IPS-20b (cell line): ENCODE measurements at regions not wholly inside any gene's neighbourhood (a gene's known extent, or its start where the extent isn't known, plus 50 kb on each side); places are given as distances from the start of the nearest gene placed in this dataset.

Source experiments
- H3K27ac ChIP-seq: one replicate; pipeline ENCODE4 v1.5.1; 2013; ENCODE audit warnings: low read length
- H3K27me3 ChIP-seq: 2 replicates; pipeline ENCODE4 v1.6.1; 2013; ENCODE audit warnings: mild to moderate bottlenecking, low read length, inconsistent platforms; ENCODE audit not compliant: insufficient read depth
- H3K36me3 ChIP-seq: 2 replicates; pipeline ENCODE4 v1.6.1; 2013; ENCODE audit warnings: low read depth, mild to moderate bottlenecking, inconsistent platforms, low read length, moderate library complexity; ENCODE audit not compliant: insufficient read depth
- H3K4me1 ChIP-seq: 2 replicates; pipeline ENCODE4 v1.6.1; 2013; ENCODE audit warnings: mild to moderate bottlenecking, control low read depth, inconsistent platforms, low read length, moderate library complexity; ENCODE audit not compliant: insufficient read depth
- H3K4me3 ChIP-seq: 2 replicates; pipeline ENCODE4 v1.5.1; 2013; ENCODE audit warnings: mild to moderate bottlenecking, low read length, inconsistent platforms
- H3K9ac ChIP-seq: 2 replicates; pipeline ENCODE4 v1.6.1; 2013; ENCODE audit warnings: low read depth, mild to moderate bottlenecking, inconsistent platforms, low read length, moderate library complexity
- H3K9me3 ChIP-seq: 2 replicates; pipeline ENCODE4 v1.6.1; 2013; ENCODE audit warnings: mild to moderate bottlenecking, low read depth, low read length, inconsistent platforms; ENCODE audit not compliant: insufficient read depth

GRCh38 chr9:126148994-126149393, 177.6 kb upstream of the MVB12B start:
- H3K4me3 ChIP-seq = no peak overlapping the region
- peaks cover 49% of the 10 kb centered on the region for H3K27me3 ChIP-seq
- no peak overlapping the region for H3K27ac ChIP-seq
- no peaks in the 10 kb centered on the region for H3K9me3 ChIP-seq
- H3K9ac ChIP-seq = no peak overlapping the region
- H3K36me3 ChIP-seq = no peaks in the 10 kb centered on the region
- H3K4me1 ChIP-seq = no peaks in the 10 kb centered on the region

- no peaks in the 10 kb centered on the region for H3K9me3 ChIP-seq
- H3K4me1 ChIP-seq = no peaks in the 10 kb centered on the region
- H3K9ac ChIP-seq = no peak overlapping the region
- H3K27me3 ChIP-seq = peaks cover 42% of the 10 kb centered on the region
- no peak overlapping the region for H3K27ac ChIP-seq
- H3K4me3 ChIP-seq = no peak overlapping the region
- no peaks in the 10 kb centered on the region for H3K36me3 ChIP-seq
These were observed 177.0 kb upstream of the MVB12B start for GRCh38 chr9:126149661-126150060.

- no peaks in the 10 kb centered on the region for H3K9me3 ChIP-seq
- peaks cover 34% of the 10 kb centered on the region for H3K27me3 ChIP-seq
- no peak overlapping the region for H3K9ac ChIP-seq
- H3K4me1 ChIP-seq = no peaks in the 10 kb centered on the region
- no peaks in the 10 kb centered on the region for H3K36me3 ChIP-seq
- no peak overlapping the region for H3K27ac ChIP-seq
- H3K4me3 ChIP-seq = no peak overlapping the region
These were observed 176.1 kb upstream of the MVB12B start for GRCh38 chr9:126150411-126151030.

GRCh38 chr9:126151031-126151685, 175.5 kb upstream of the MVB12B start:
- Histone ChIP-seq H3K9ac (no peak overlapping the region), H3K27ac (no peak overlapping the region), H3K9me3 (no peaks in the 10 kb centered on the region), H3K4me3 (no peak overlapping the region), H3K27me3 (peaks cover 28% of the 10 kb centered on the region), H3K4me1 (no peaks in the 10 kb centered on the region), H3K36me3 (no peaks in the 10 kb centered on the region)

GRCh38 chr9:126151686-126152134, 174.9 kb upstream of the MVB12B start:
- Histone ChIP-seq H3K27me3 (peaks cover 24% of the 10 kb centered on the region), H3K36me3 (no peaks in the 10 kb centered on the region), H3K4me1 (no peaks in the 10 kb centered on the region), H3K27ac (no peak overlapping the region), H3K9ac (no peak overlapping the region), H3K9me3 (no peaks in the 10 kb centered on the region), H3K4me3 (no peak overlapping the region)

- no peaks in the 10 kb centered on the region for H3K36me3 ChIP-seq
- H3K9me3 ChIP-seq = no peaks in the 10 kb centered on the region
- no peak overlapping the region for H3K4me3 ChIP-seq
- H3K4me1 ChIP-seq = no peaks in the 10 kb centered on the region
- peaks cover 13% of the 10 kb centered on the region for H3K27me3 ChIP-seq
- no peak overlapping the region for H3K9ac ChIP-seq
- H3K27ac ChIP-seq = no peak overlapping the region
These were observed 173.8 kb upstream of the MVB12B start for GRCh38 chr9:126152622-126153362.

GRCh38 chr9:126153382-126153781, 173.2 kb upstream of the MVB12B start:
- Histone ChIP-seq H3K4me1 (no peaks in the 10 kb centered on the region), H3K27ac (no peak overlapping the region), H3K9ac (no peak overlapping the region), H3K9me3 (no peaks in the 10 kb centered on the region), H3K4me3 (no peak overlapping the region), H3K36me3 (no peaks in the 10 kb centered on the region), H3K27me3 (peaks cover 7% of the 10 kb centered on the region)

GRCh38 chr9:126154182-126154827, 172.3 kb upstream of the MVB12B start:
- H3K27ac ChIP-seq = no peak overlapping the region
- no peaks in the 10 kb centered on the region for H3K9me3 ChIP-seq
- no peaks in the 10 kb centered on the region for H3K36me3 ChIP-seq
- H3K9ac ChIP-seq = no peak overlapping the region
- no peak overlapping the region for H3K4me3 ChIP-seq
- H3K27me3 ChIP-seq = no peaks in the 10 kb centered on the region
- no peaks in the 10 kb centered on the region for H3K4me1 ChIP-seq

GRCh38 chr9:126154869-126155268, 171.8 kb upstream of the MVB12B start:
- Histone ChIP-seq H3K9me3 (no peaks in the 10 kb centered on the region), H3K4me3 (no peak overlapping the region), H3K36me3 (no peaks in the 10 kb centered on the region), H3K4me1 (no peaks in the 10 kb centered on the region), H3K27me3 (no peaks in the 10 kb centered on the region), H3K27ac (no peak overlapping the region), H3K9ac (no peak overlapping the region)

GRCh38 chr9:126155756-126156664, 170.6 kb upstream of the MVB12B start:
- Histone ChIP-seq H3K4me1 (no peaks in the 10 kb centered on the region), H3K9me3 (no peaks in the 10 kb centered on the region), H3K4me3 (no peak overlapping the region), H3K36me3 (no peaks in the 10 kb centered on the region), H3K27ac (no peak overlapping the region), H3K27me3 (peaks cover 3% of the 10 kb centered on the region; the same call in 1 of the 2 replicates), H3K9ac (no peak overlapping the region)

GRCh38 chr9:126156898-126157297, 169.7 kb upstream of the MVB12B start:
- H3K9me3 ChIP-seq = no peaks in the 10 kb centered on the region
- H3K9ac ChIP-seq = no peak overlapping the region
- H3K4me1 ChIP-seq = no peaks in the 10 kb centered on the region
- H3K4me3 ChIP-seq = no peak overlapping the region
- peaks cover 3% of the 10 kb centered on the region; the same call in 1 of the 2 replicates for H3K27me3 ChIP-seq
- H3K27ac ChIP-seq = no peak overlapping the region
- no peaks in the 10 kb centered on the region for H3K36me3 ChIP-seq
